Peyer's patch (tissue), 4 donors: ENCODE measurements at regions not wholly inside any gene's neighbourhood (a gene's known extent, or its start where the extent isn't known, plus 50 kb on each side); places are given as distances from the start of the nearest gene placed in this dataset.

Experiments used
- DNase-seq, 3 donors: peaks; one replicate each; pipeline ENCODE4 v3.0.0-alpha.2; 2017 to 2019
- H3K27ac ChIP-seq, 4 donors: fragments of 200-600 bp; sonication (generic); one replicate each; pipeline ENCODE4 v1.5.1; 2016 to 2019
- H3K27me3 ChIP-seq, 2 donors: fragments of 200-600 bp; sonication (generic); one replicate each; pipeline ENCODE4 v1.5.1; 2019
- H3K36me3 ChIP-seq, 3 donors: fragments of 200-600 bp; sonication (generic); one replicate each; pipeline ENCODE4 v1.5.1; 2016 to 2019
- H3K4me1 ChIP-seq, 4 donors: fragments of 200-600 bp; sonication (generic); one replicate each; pipeline ENCODE4 v1.5.1; 2016 to 2019
- H3K4me3 ChIP-seq, 4 donors: fragments of 200-600 bp; sonication (generic); 1 replicate in 3 of 4; 2 replicates in 1 of 4; pipeline ENCODE4 v1.5.1; 2016 to 2019; ENCODE audit warnings: mild to moderate bottlenecking in 1 of 4
- H3K9me3 ChIP-seq, 4 donors: fragments of 200-600 bp; sonication (generic); one replicate each; pipeline ENCODE4 v1.5.1; 2016 to 2019; ENCODE audit warnings: mild to moderate bottlenecking in 1 of 4
- POLR2A ChIP-seq, 2 donors: fragments of 450-650 bp; IDR thresholded peaks; one replicate each; pipeline ENCODE4 v1.5.1; 2017; ENCODE audit warnings: antibody characterized with exemption in 2 of 2, mild to moderate bottlenecking in 2 of 2, moderate library complexity in 2 of 2
- small RNA-seq, 2 donors: library from RNA; depleted of rRNA; stranded (forward); fragments of <200 nt; gene quantifications; one replicate each; pipeline ENCODE3, GENCODE V24; 2016
- TF ChIP-seq, protein P1 (sequence below), 6 experiments: fragments of 450-650 bp in 4 of 6; fragments of 200-600 bp in 2 of 6; sonication (generic) in 1 of 6; IDR thresholded peaks; one replicate each; pipeline ENCODE4 v1.5.1; 2017 to 2019; ENCODE audit warnings: antibody characterized with exemption in 6 of 6, mild to moderate bottlenecking in 3 of 6, moderate library complexity in 1 of 6

- DNase-seq, result no peak
- Histone ChIP-seq H3K9me3 (no peaks in the 10 kb centered on the region), H3K36me3 (no peaks in the 10 kb centered on the region), H3K4me3 (no peak overlapping the region), H3K4me1 (no peaks in the 10 kb centered on the region), H3K27ac (no peak overlapping the region), H3K27me3 (no peaks in the 10 kb centered on the region)
- TF ChIP-seq POLR2A (IDR thresholded peaks at IDR 0.05), result no peak
- TF ChIP-seq, protein P1, sequence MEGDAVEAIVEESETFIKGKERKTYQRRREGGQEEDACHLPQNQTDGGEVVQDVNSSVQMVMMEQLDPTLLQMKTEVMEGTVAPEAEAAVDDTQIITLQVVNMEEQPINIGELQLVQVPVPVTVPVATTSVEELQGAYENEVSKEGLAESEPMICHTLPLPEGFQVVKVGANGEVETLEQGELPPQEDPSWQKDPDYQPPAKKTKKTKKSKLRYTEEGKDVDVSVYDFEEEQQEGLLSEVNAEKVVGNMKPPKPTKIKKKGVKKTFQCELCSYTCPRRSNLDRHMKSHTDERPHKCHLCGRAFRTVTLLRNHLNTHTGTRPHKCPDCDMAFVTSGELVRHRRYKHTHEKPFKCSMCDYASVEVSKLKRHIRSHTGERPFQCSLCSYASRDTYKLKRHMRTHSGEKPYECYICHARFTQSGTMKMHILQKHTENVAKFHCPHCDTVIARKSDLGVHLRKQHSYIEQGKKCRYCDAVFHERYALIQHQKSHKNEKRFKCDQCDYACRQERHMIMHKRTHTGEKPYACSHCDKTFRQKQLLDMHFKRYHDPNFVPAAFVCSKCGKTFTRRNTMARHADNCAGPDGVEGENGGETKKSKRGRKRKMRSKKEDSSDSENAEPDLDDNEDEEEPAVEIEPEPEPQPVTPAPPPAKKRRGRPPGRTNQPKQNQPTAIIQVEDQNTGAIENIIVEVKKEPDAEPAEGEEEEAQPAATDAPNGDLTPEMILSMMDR (IDR thresholded peaks at IDR 0.05), result no peak
Observed at GRCh38 chr1:4847711-4848110, 193.3 kb downstream of the AJAP1 start.

Small RNA genes in the stretch of these regions (small RNA-seq; reads per million reads assigned to genes)
- gene MIR4417, result 0 reads per million in 2 donors
